Natural killer cell (primary cell): ENCODE measurements at regions not wholly inside any gene's neighbourhood (a gene's known extent, or its start where the extent isn't known, plus 50 kb on each side); places are given as distances from the start of the nearest gene placed in this dataset.
"Not testable (repeated sequence)": the region's sequence is repeated elsewhere in the genome, so short reads cannot be mapped to it uniquely, and the experiment has no call there.

Source experiments
- ATAC-seq, 3 donors: fragments of 150-1000 bp in 2 of 3; fragments of 200-7000 bp in 1 of 3; cut with Tn5 transposase; 1 replicate in 1 of 3; 2 replicates in 2 of 3; pipeline ENCODE4 v1.10.0; 2021; ENCODE audit warnings: mild to moderate bottlenecking in 2 of 3, moderate library complexity in 2 of 3
- DNase-seq, 2 donors: peaks; one replicate each; pipeline versions ENCODE4 v3.0.0 to v3.0.0-alpha.2; 2013 to 2021; ENCODE audit warnings: mixed read lengths in 1 of 2
- H3K27ac ChIP-seq: one replicate; pipeline ENCODE4 v1.5.1; 2013; ENCODE audit warnings: mild to moderate bottlenecking, low read length
- H3K27me3 ChIP-seq: one replicate; pipeline ENCODE4 v1.6.1; 2013; ENCODE audit warnings: low read length; ENCODE audit not compliant: control insufficient read depth, insufficient read depth
- H3K36me3 ChIP-seq: one replicate; pipeline ENCODE4 v1.6.1; 2013; ENCODE audit warnings: low read length; ENCODE audit not compliant: control insufficient read depth, insufficient read depth
- H3K4me1 ChIP-seq: one replicate; pipeline ENCODE4 v1.6.1; 2013; ENCODE audit warnings: low read length; ENCODE audit not compliant: control insufficient read depth, insufficient read depth
- H3K4me3 ChIP-seq: one replicate; pipeline ENCODE4 v1.5.1; 2013; ENCODE audit warnings: low read length
- H3K9me3 ChIP-seq: one replicate; pipeline ENCODE4 v1.6.1; 2013; ENCODE audit warnings: low read length; ENCODE audit not compliant: control insufficient read depth, insufficient read depth
- H3K27ac Mint-ChIP-seq, 2 donors: one replicate each; pipeline ENCODE4 v1.8.0; 2022; ENCODE audit warnings: mild to moderate bottlenecking in 2 of 2, mixed read lengths in 2 of 2, moderate library complexity in 1 of 2
- H3K27me3 Mint-ChIP-seq, 2 donors: one replicate each; pipeline ENCODE4 v1.8.0; 2022; ENCODE audit warnings: low read depth in 2 of 2, mixed read lengths in 2 of 2
- H3K36me3 Mint-ChIP-seq: one replicate; pipeline ENCODE4 v1.8.0; 2022; ENCODE audit warnings: mixed read lengths
- H3K4me1 Mint-ChIP-seq, 2 donors: one replicate each; pipeline ENCODE4 v1.8.0; 2022; ENCODE audit warnings: mixed read lengths in 2 of 2
- H3K4me3 Mint-ChIP-seq: one replicate; pipeline ENCODE4 v1.8.0; 2022; ENCODE audit warnings: mild to moderate bottlenecking, moderate library complexity, mixed read lengths
- H3K9me3 Mint-ChIP-seq, 2 donors: one replicate each; pipeline ENCODE4 v1.8.0; 2022; ENCODE audit warnings: mixed read lengths in 2 of 2
- WGBS: methylation state at CpG from one replicate; pipeline ENCODE4 v1.1.7; 2013; ENCODE audit warnings: missing lambda C conversion rate; ENCODE audit not compliant: insufficient coverage; 5-methylcytosine and 5-hydroxymethylcytosine counted together
- intact Hi-C: fragments of 100-400 bp; cut with micrococcal nuclease; formaldehyde crosslinking; loops from one replicate; pipeline ENCODE4 v1.14.2; 2022
- TF ChIP-seq, protein P1 (sequence below): fragments of 200-600 bp; IDR thresholded peaks from one replicate; pipeline ENCODE4 v1.8.0; 2022; ENCODE audit warnings: antibody characterized with exemption

DNA sequence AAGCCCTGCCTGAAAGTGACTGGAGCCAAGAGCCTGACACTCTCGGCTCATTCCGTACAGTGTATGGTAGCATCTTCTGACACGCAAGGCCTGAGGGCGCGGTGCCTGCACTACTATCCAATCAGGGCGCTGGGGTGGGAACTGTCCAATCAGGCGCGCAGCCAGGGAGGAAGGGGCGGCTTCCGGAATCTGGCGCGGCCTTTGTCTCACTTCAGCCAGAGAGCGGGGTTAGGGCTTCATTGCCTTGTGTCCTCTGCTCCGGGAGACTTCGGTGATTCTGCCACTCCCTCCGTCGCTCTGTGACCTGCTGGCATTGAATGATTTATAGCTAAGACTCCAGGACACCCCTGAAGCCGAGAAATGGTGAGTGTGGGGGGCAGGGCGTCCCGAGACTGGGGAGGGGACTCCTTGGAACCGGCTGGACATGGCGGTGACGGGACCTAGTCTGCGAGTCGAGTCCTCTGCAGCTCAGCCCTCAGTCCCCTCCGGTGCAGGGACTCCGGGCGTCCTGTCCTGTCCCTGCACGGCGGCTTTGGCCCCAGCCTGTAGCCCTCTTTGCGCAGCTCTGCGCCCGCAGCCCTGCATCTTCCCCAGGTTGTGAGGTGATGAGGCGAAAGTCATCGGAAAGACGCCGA, 183.4 kb downstream of the LIPI start:
- H3K4me1 ChIP-seq, H3K36me3 Mint-ChIP-seq, H3K27ac ChIP-seq, H3K4me1 Mint-ChIP-seq, H3K27me3 Mint-ChIP-seq, H3K27me3 ChIP-seq, H3K9me3 Mint-ChIP-seq, H3K36me3 ChIP-seq, intact Hi-C loops, H3K9me3 ChIP-seq: not testable (repeated sequence)
- Mint-ChIP-seq H3K27ac (peak overlapping the region in 1 of 2 donors; percentile 76), H3K4me3 (peak overlapping the region; percentile 85)
- under 1% methylated on average over 26 of the region's 37 CpGs for WGBS
- H3K4me3 ChIP-seq, result peak overlapping the region; percentile 35
- DNase-seq (peak; percentile 77 to 87), ATAC-seq (peak; percentile 99 to 100 (median 99))

GRCh38 chr21:14020108-14020507, 190.6 kb downstream of the LIPI start:
- H3K4me3 Mint-ChIP-seq, H3K9me3 Mint-ChIP-seq, H3K27ac ChIP-seq, H3K36me3 ChIP-seq, H3K4me1 ChIP-seq, H3K36me3 Mint-ChIP-seq, intact Hi-C loops, ATAC-seq, H3K4me1 Mint-ChIP-seq, H3K9me3 ChIP-seq, H3K4me3 ChIP-seq, DNase-seq, H3K27me3 Mint-ChIP-seq, H3K27ac Mint-ChIP-seq, H3K27me3 ChIP-seq: not testable (repeated sequence)
- WGBS, result 67% methylated on average over 1 of the region's 2 CpGs

- WGBS, result 86% methylated on average over 4 of the region's 7 CpGs
- H3K4me1 ChIP-seq, H3K9me3 ChIP-seq, H3K36me3 ChIP-seq, H3K4me1 Mint-ChIP-seq, H3K27me3 Mint-ChIP-seq, H3K4me3 ChIP-seq, DNase-seq, H3K9me3 Mint-ChIP-seq, H3K4me3 Mint-ChIP-seq, H3K27me3 ChIP-seq, H3K27ac Mint-ChIP-seq, H3K27ac ChIP-seq, intact Hi-C loops, ATAC-seq, H3K36me3 Mint-ChIP-seq: not testable (repeated sequence)
Measured at GRCh38 chr21:14015841-14016240, 194.9 kb downstream of the LIPI start.

- H3K27me3 Mint-ChIP-seq, H3K27ac ChIP-seq, H3K36me3 Mint-ChIP-seq, H3K36me3 ChIP-seq, intact Hi-C loops, H3K27ac Mint-ChIP-seq, DNase-seq, H3K9me3 Mint-ChIP-seq, H3K4me1 ChIP-seq, H3K4me1 Mint-ChIP-seq, H3K27me3 ChIP-seq, H3K4me3 Mint-ChIP-seq, H3K9me3 ChIP-seq, ATAC-seq, H3K4me3 ChIP-seq: not testable (repeated sequence)
- 85% methylated on average over 16 of the region's 18 CpGs for WGBS
Measured at GRCh38 chr21:14013623-14014498, 196.9 kb downstream of the LIPI start.

GRCh38 chr21:14013056-14013603, 197.6 kb downstream of the LIPI start:
- H3K9me3 ChIP-seq, result no peaks in the 10 kb centered on the region
- no peaks in the 10 kb centered on the region for H3K9me3 Mint-ChIP-seq
- 77% methylated on average over 10 of the region's 10 CpGs for WGBS
- no peaks in the 10 kb centered on the region for H3K36me3 ChIP-seq
- H3K4me3 Mint-ChIP-seq, result no peak overlapping the region
- TF ChIP-seq, protein P1, sequence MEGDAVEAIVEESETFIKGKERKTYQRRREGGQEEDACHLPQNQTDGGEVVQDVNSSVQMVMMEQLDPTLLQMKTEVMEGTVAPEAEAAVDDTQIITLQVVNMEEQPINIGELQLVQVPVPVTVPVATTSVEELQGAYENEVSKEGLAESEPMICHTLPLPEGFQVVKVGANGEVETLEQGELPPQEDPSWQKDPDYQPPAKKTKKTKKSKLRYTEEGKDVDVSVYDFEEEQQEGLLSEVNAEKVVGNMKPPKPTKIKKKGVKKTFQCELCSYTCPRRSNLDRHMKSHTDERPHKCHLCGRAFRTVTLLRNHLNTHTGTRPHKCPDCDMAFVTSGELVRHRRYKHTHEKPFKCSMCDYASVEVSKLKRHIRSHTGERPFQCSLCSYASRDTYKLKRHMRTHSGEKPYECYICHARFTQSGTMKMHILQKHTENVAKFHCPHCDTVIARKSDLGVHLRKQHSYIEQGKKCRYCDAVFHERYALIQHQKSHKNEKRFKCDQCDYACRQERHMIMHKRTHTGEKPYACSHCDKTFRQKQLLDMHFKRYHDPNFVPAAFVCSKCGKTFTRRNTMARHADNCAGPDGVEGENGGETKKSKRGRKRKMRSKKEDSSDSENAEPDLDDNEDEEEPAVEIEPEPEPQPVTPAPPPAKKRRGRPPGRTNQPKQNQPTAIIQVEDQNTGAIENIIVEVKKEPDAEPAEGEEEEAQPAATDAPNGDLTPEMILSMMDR, result no peak
- no peaks in the 10 kb centered on the region for H3K27me3 Mint-ChIP-seq
- intact Hi-C loops, result no loop called here
- H3K27ac ChIP-seq, result no peak overlapping the region
- no peaks in the 10 kb centered on the region for H3K27me3 ChIP-seq
- no peaks in the 10 kb centered on the region for H3K36me3 Mint-ChIP-seq
- ATAC-seq (no peak), DNase-seq (no peak)
- H3K27ac Mint-ChIP-seq, result no peak overlapping the region
- H3K4me1 Mint-ChIP-seq, result no peaks in the 10 kb centered on the region
- H3K4me1 ChIP-seq, result no peaks in the 10 kb centered on the region
- H3K4me3 ChIP-seq, result no peak overlapping the region
